B cell (primary cell): ENCODE measurements at regions not wholly inside any gene's neighbourhood (a gene's known extent, or its start where the extent isn't known, plus 50 kb on each side); places are given as distances from the start of the nearest gene placed in this dataset.

Experiments
- EZH2 ChIP-seq: IDR thresholded peaks from 2 replicates; pipeline ENCODE4 v1.6.1; 2012; ENCODE audit warnings: borderline replicate concordance, low read depth, mild to moderate bottlenecking, moderate library complexity, low read length; ENCODE audit not compliant: insufficient read depth, poor library complexity, severe bottlenecking
- TF ChIP-seq, protein P1 (sequence below): fragments of 200-600 bp; IDR thresholded peaks from one replicate; pipeline ENCODE4 v1.8.0; 2022; ENCODE audit warnings: antibody characterized with exemption, mild to moderate bottlenecking

DNA sequence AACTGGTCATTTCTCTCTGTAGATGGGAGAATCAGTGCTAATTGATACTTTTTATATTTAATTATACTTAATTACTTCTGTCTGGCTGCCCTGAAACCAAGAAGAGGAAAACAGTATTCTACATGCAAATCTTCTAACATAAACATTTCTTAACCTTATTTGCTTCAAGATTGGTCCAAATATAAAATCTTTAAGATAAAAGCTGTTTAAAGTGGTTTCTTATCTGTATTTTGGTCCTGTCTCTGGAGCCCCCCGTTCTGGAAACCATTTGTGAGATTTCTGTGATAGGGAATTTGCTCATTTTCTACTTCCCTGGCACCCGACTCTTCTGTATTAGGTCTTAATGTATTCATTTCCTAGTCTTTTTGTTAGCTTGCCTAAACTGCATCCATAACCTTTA is 168.6 kb downstream of the RNF144B start:
- TF ChIP-seq, protein P1, sequence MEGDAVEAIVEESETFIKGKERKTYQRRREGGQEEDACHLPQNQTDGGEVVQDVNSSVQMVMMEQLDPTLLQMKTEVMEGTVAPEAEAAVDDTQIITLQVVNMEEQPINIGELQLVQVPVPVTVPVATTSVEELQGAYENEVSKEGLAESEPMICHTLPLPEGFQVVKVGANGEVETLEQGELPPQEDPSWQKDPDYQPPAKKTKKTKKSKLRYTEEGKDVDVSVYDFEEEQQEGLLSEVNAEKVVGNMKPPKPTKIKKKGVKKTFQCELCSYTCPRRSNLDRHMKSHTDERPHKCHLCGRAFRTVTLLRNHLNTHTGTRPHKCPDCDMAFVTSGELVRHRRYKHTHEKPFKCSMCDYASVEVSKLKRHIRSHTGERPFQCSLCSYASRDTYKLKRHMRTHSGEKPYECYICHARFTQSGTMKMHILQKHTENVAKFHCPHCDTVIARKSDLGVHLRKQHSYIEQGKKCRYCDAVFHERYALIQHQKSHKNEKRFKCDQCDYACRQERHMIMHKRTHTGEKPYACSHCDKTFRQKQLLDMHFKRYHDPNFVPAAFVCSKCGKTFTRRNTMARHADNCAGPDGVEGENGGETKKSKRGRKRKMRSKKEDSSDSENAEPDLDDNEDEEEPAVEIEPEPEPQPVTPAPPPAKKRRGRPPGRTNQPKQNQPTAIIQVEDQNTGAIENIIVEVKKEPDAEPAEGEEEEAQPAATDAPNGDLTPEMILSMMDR: no peak
- no peak for TF ChIP-seq EZH2
